ENCODE measurements at regions not wholly inside any gene's neighbourhood (a gene's known extent, or its start where the extent isn't known, plus 50 kb on each side); places are given as distances from the start of the nearest gene placed in this dataset.

DNA sequence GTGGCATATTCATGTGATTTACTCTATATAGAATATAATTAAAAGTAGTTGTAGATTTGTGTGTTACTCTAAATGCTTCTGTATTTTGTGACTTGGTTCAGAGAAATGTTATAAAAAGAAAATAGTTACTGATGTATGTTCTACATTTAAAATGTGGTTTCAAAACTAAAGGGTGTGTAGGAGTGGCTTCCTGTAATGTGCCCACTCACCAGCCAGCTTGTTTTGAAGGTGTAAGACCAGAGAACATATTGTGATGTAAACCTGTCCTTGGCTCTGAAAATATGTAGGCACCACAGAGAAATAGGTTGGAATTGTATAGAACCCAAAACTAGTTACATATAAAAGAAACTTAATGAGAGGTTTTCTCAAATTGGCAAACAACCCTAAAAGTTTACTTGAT, 51.2 kb upstream of the ARRDC3 start:
- no peaks in the 10 kb centered on the region for H3K27me3 ChIP-seq (ENCODE audit: insufficient read depth)
- no peak for DNase-seq (ENCODE audit: low spot score)
- H2AFZ ChIP-seq = no peak overlapping the region
- H3K36me3 Mint-ChIP-seq (ENCODE audit: low read depth) = no peaks in the 10 kb centered on the region
- H3K9me2 ChIP-seq (ENCODE audit: insufficient read depth) = no peaks in the 10 kb centered on the region
- ATAC-seq = no peak
- no peak overlapping the region for H3K4me3 ChIP-seq
- peaks cover 8% of the 10 kb centered on the region for H3K27me3 Mint-ChIP-seq (ENCODE audit: insufficient read depth, low read depth, poor library complexity)
- no peaks in the 10 kb centered on the region for H4K20me1 ChIP-seq (replicated peaks; ENCODE audit: insufficient read depth)
- H3K4me1 ChIP-seq (ENCODE audit: insufficient read depth) = peaks cover 15% of the 10 kb centered on the region; the same call in 1 of the 2 replicates
- TF ChIP-seq, protein P1, sequence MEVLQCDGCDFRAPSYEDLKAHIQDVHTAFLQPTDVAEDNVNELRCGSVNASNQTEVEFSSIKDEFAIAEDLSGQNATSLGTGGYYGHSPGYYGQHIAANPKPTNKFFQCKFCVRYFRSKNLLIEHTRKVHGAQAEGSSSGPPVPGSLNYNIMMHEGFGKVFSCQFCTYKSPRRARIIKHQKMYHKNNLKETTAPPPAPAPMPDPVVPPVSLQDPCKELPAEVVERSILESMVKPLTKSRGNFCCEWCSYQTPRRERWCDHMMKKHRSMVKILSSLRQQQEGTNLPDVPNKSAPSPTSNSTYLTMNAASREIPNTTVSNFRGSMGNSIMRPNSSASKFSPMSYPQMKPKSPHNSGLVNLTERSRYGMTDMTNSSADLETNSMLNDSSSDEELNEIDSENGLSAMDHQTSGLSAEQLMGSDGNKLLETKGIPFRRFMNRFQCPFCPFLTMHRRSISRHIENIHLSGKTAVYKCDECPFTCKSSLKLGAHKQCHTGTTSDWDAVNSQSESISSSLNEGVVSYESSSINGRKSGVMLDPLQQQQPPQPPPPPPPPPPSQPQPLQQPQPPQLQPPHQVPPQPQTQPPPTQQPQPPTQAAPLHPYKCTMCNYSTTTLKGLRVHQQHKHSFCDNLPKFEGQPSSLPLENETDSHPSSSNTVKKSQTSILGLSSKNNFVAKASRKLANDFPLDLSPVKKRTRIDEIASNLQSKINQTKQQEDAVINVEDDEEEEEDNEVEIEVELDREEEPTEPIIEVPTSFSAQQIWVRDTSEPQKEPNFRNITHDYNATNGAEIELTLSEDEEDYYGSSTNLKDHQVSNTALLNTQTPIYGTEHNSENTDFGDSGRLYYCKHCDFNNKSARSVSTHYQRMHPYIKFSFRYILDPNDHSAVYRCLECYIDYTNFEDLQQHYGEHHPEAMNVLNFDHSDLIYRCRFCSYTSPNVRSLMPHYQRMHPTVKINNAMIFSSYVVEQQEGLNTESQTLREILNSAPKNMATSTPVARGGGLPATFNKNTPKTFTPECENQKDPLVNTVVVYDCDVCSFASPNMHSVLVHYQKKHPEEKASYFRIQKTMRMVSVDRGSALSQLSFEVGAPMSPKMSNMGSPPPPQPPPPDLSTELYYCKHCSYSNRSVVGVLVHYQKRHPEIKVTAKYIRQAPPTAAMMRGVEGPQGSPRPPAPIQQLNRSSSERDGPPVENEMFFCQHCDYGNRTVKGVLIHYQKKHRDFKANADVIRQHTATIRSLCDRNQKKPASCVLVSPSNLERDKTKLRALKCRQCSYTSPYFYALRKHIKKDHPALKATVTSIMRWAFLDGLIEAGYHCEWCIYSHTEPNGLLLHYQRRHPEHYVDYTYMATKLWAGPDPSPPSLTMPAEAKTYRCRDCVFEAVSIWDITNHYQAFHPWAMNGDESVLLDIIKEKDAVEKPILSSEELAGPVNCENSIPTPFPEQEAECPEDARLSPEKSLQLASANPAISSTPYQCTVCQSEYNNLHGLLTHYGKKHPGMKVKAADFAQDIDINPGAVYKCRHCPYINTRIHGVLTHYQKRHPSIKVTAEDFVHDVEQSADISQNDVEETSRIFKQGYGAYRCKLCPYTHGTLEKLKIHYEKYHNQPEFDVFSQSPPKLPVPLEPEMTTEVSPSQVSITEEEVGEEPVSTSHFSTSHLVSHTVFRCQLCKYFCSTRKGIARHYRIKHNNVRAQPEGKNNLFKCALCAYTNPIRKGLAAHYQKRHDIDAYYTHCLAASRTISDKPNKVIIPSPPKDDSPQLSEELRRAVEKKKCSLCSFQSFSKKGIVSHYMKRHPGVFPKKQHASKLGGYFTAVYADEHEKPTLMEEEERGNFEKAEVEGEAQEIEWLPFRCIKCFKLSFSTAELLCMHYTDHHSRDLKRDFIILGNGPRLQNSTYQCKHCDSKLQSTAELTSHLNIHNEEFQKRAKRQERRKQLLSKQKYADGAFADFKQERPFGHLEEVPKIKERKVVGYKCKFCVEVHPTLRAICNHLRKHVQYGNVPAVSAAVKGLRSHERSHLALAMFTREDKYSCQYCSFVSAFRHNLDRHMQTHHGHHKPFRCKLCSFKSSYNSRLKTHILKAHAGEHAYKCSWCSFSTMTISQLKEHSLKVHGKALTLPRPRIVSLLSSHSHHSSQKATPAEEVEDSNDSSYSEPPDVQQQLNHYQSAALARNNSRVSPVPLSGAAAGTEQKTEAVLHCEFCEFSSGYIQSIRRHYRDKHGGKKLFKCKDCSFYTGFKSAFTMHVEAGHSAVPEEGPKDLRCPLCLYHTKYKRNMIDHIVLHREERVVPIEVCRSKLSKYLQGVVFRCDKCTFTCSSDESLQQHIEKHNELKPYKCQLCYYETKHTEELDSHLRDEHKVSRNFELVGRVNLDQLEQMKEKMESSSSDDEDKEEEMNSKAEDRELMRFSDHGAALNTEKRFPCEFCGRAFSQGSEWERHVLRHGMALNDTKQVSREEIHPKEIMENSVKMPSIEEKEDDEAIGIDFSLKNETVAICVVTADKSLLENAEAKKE (CRISPR knock-in tag; IDR thresholded peaks at IDR 0.05) = no peak
- TF ChIP-seq STAT1 (IDR thresholded peaks at IDR 0.05; ENCODE audit: unreplicated experiment) (no peak), EZH2phosphoT487 (IDR thresholded peaks at IDR 0.05; ENCODE audit: unreplicated experiment) (no peak), ZNF114 (CRISPR knock-in tag; IDR thresholded peaks at IDR 0.05) (no peak), ETS1 (IDR thresholded peaks at IDR 0.05) (no peak), POLR2AphosphoS5 (IDR thresholded peaks at IDR 0.05; ENCODE audit: low read depth) (no peak), ZNF331 (CRISPR knock-in tag; IDR thresholded peaks at IDR 0.05; ENCODE audit: low read depth) (no peak), NANOG (IDR thresholded peaks at IDR 0.05; ENCODE audit: borderline replicate concordance) (no peak), JUNB (IDR thresholded peaks at IDR 0.05; ENCODE audit: unreplicated experiment) (no peak), REST (IDR thresholded peaks at IDR 0.05; ENCODE audit: unreplicated experiment) (no peak), EZH2 (IDR thresholded peaks at IDR 0.05; ENCODE audit: low read depth, unreplicated experiment) (no peak), CREB1 (CRISPR knock-in tag; IDR thresholded peaks at IDR 0.05; ENCODE audit: low read depth) (no peak)
- TF ChIP-seq, protein P2, sequence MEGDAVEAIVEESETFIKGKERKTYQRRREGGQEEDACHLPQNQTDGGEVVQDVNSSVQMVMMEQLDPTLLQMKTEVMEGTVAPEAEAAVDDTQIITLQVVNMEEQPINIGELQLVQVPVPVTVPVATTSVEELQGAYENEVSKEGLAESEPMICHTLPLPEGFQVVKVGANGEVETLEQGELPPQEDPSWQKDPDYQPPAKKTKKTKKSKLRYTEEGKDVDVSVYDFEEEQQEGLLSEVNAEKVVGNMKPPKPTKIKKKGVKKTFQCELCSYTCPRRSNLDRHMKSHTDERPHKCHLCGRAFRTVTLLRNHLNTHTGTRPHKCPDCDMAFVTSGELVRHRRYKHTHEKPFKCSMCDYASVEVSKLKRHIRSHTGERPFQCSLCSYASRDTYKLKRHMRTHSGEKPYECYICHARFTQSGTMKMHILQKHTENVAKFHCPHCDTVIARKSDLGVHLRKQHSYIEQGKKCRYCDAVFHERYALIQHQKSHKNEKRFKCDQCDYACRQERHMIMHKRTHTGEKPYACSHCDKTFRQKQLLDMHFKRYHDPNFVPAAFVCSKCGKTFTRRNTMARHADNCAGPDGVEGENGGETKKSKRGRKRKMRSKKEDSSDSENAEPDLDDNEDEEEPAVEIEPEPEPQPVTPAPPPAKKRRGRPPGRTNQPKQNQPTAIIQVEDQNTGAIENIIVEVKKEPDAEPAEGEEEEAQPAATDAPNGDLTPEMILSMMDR (conservative IDR thresholded peaks at IDR 0.05; ENCODE audit: low read depth in 2 of 2) = no peak
- 0 out of 2 replicates have a peak overlapping the region, but pooled peaks have one; percentile 12 for H3K4me2 ChIP-seq
- no peak overlapping the region for H3K27ac ChIP-seq (ENCODE audit: low read depth)
- no peaks in the 10 kb centered on the region for H3K36me3 ChIP-seq (ENCODE audit: insufficient read depth)
- H3K4me3 Mint-ChIP-seq = no peak overlapping the region
- no peaks in the 10 kb centered on the region for H3K79me2 ChIP-seq (replicated peaks; ENCODE audit: insufficient read depth)
- H3K4me1 Mint-ChIP-seq = peaks cover 16% of the 10 kb centered on the region; the same call in 2 of the 3 replicates
- H3F3A ChIP-seq (replicated peaks; ENCODE audit: low read depth) = no peaks in the 10 kb centered on the region
- 0 out of 3 replicates have a peak, but pooled peaks cover 3% of the 10 kb centered on the region for H3K9me3 Mint-ChIP-seq
- H3K27ac Mint-ChIP-seq = no peak overlapping the region

Measured in GM23338 (cell line).